ENCODE measurements at regions not wholly inside any gene's neighbourhood (a gene's known extent, or its start where the extent isn't known, plus 50 kb on each side); places are given as distances from the start of the nearest gene placed in this dataset.

- TF ChIP-seq CTCF (IDR thresholded peaks at IDR 0.05; ENCODE audit: extremely low read depth in 1 of 2, insufficient read depth in 1 of 2, low read depth in 1 of 2, low read length in 2 of 2), result no peak
- no peak for TF ChIP-seq EZH2 (IDR thresholded peaks at IDR 0.05; ENCODE audit: borderline replicate concordance, low read depth, low read length, severe bottlenecking)
Measured at GRCh38 chr4:141503260-141503659, 133.1 kb upstream of the IL15 start.
